Psoas muscle (tissue), 7 donors: ENCODE measurements at regions not wholly inside any gene's neighbourhood (a gene's known extent, or its start where the extent isn't known, plus 50 kb on each side); places are given as distances from the start of the nearest gene placed in this dataset.

ENCODE experiments used
- ATAC-seq, 4 donors: fragments of 200-7000 bp; cut with Tn5 transposase; one replicate each; pipeline ENCODE4 v1.9.1; 2020; ENCODE audit warnings: moderate library complexity in 3 of 4, mild to moderate bottlenecking in 2 of 4
- DNase-seq, 2 donors: peaks; one replicate each; pipeline ENCODE4 v3.0.0-alpha.2; 2020
- H3K27ac ChIP-seq: fragments of 200-600 bp; one replicate; pipeline ENCODE4 v1.8.0; 2022
- H3K27me3 ChIP-seq, 3 donors: fragments of 200-600 bp in 1 of 3; one replicate each; pipeline versions ENCODE4 v1.6.1 to v1.8.0; 2013 to 2022; ENCODE audit warnings: low read length in 2 of 3, mild to moderate bottlenecking in 2 of 3, moderate library complexity in 1 of 3; ENCODE audit not compliant: insufficient read depth in 3 of 3
- H3K36me3 ChIP-seq, 2 donors: fragments of 200-600 bp in 1 of 2; one replicate each; pipeline versions ENCODE4 v1.6.1 to v1.8.0; 2013 to 2022; ENCODE audit warnings: low read depth in 1 of 2, mild to moderate bottlenecking in 1 of 2, moderate library complexity in 1 of 2; ENCODE audit not compliant: insufficient read depth in 1 of 2
- H3K4me1 ChIP-seq: fragments of 200-600 bp; one replicate; pipeline ENCODE4 v1.8.0; 2022
- H3K4me3 ChIP-seq: fragments of 200-600 bp; one replicate; pipeline ENCODE4 v1.8.0; 2022; ENCODE audit warnings: mild to moderate bottlenecking
- H3K9me3 ChIP-seq: fragments of 200-600 bp; one replicate; pipeline ENCODE4 v1.8.0; 2022
- WGBS, 3 donors: extraction: QIAGEN DNeasy Blood & Tissue Kit; methylation state at CpG; one replicate each; pipeline versions ENCODE4 v1.1.6 to v1.1.7; 2013; 5-methylcytosine and 5-hydroxymethylcytosine counted together
- intact Hi-C, 2 donors: fragments of 100-400 bp; cut with DNase I; formaldehyde crosslinking; loops; one replicate each; pipeline versions ENCODE4 v1.11.0 to v1.14.2; 2022
- TF ChIP-seq, protein P1 (sequence below): fragments of 200-600 bp; IDR thresholded peaks from one replicate; pipeline ENCODE4 v1.8.0; 2022; ENCODE audit warnings: antibody characterized with exemption
- donor health status: healthy with polysubstance abuse.
- donor health status: DM: no; HTN: no; CAD: no; lungs with moderate emphysema.
- donor health status: Bipolar disorder and iron deficiency.
- donor health status: healthy.
- donor health status: DM: yes; HTN: yes; CAD: no.
- donor health status: DM: no; HTN: no; CAD: no.
- donor health status: DM: yes; HTN: yes; CAD: no.

DNA sequence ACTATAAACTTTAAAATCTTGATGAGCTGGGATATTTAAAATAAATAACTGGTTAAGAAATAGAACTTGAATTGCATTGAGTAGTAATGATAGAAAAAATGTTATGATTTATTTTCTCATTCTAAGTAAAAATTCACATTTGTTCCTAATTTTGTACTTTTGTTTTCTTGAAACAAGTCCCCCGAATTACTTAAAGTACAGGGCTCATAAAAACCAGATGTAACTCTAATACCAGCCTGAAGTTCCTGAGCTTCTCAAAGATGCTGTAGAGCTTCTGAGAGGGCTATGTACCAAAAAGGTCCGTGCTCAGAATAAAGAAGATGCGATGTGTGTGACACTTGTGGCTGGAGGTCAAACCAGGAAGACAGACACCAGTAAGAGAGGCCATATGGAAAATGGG is 116.1 kb upstream of the TACR1 start:
- WGBS, 3 donors = 70 to 90% (median 84%) methylated on average over 3 of the region's 3 CpGs
- intact Hi-C loops = no loop called here
- no peak for ATAC-seq

DNA sequence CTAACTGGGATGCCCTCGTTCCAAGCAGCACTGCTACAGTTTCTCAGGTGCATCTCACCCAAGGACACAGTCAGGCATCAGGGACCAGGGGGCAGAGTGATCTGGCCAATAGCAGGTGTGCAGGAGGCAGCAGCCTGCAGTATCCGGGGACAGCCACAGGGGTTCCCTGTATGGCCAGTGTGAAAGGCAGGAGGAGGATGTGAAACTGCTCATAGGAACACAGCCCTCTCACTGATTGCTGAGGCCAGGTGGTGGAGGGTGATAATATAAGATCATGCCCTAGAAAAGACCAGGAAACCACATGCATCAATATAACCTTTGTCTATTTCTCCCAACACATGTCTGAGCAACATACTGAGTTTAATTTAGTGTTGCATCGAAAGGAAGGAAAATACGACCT is 112.7 kb upstream of the TACR1 start:
- H3K27ac ChIP-seq = no peak overlapping the region
- WGBS, 3 donors = 45 to 53% (median 53%) methylated on average over 4 of the region's 4 CpGs
- intact Hi-C loops = no loop called here
- no peak overlapping the region for H3K4me3 ChIP-seq
- TF ChIP-seq, protein P1, sequence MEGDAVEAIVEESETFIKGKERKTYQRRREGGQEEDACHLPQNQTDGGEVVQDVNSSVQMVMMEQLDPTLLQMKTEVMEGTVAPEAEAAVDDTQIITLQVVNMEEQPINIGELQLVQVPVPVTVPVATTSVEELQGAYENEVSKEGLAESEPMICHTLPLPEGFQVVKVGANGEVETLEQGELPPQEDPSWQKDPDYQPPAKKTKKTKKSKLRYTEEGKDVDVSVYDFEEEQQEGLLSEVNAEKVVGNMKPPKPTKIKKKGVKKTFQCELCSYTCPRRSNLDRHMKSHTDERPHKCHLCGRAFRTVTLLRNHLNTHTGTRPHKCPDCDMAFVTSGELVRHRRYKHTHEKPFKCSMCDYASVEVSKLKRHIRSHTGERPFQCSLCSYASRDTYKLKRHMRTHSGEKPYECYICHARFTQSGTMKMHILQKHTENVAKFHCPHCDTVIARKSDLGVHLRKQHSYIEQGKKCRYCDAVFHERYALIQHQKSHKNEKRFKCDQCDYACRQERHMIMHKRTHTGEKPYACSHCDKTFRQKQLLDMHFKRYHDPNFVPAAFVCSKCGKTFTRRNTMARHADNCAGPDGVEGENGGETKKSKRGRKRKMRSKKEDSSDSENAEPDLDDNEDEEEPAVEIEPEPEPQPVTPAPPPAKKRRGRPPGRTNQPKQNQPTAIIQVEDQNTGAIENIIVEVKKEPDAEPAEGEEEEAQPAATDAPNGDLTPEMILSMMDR = no peak
- no peaks in the 10 kb centered on the region for H3K27me3 ChIP-seq
- peak in 1 of 4 donors; percentile 48 for ATAC-seq
- H3K36me3 ChIP-seq = no peaks in the 10 kb centered on the region
- H3K4me1 ChIP-seq = no peaks in the 10 kb centered on the region
- no peak for DNase-seq
- no peaks in the 10 kb centered on the region for H3K9me3 ChIP-seq

More for the DNA sequence above, 116.1 kb upstream of the TACR1 start:
- Histone ChIP-seq H3K36me3 (no peaks in the 10 kb centered on the region), H3K4me3 (no peak overlapping the region), H3K9me3 (no peaks in the 10 kb centered on the region), H3K4me1 (peaks cover 3% of the 10 kb centered on the region), H3K27ac (no peak overlapping the region), H3K27me3 (no peaks in the 10 kb centered on the region)
- DNase-seq = no peak
- TF ChIP-seq, protein P1 = no peak

DNA sequence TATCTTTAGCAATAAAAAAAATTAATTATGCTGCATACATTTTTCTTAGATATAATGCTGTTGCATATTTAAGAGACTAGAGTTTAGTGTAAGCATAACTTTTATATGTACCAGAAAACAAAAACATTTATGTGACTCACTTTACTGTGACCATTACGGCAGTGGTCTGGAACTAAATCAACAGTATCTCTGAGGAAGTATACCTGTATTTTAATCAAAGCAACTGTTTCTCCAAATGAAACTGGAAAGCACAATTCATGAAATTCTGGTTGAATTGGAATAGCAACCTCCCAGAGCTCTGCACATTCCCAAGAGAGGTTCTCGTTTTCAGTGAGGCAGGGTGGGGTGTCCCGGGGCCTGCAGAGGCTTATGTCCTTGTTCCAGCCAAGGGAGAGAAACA is 112.2 kb upstream of the TACR1 start:
- H3K27me3 ChIP-seq = no peaks in the 10 kb centered on the region
- WGBS, 3 donors = 56 to 69% (median 63%) methylated on average over 3 of the region's 3 CpGs
- no peak for ATAC-seq

DNA sequence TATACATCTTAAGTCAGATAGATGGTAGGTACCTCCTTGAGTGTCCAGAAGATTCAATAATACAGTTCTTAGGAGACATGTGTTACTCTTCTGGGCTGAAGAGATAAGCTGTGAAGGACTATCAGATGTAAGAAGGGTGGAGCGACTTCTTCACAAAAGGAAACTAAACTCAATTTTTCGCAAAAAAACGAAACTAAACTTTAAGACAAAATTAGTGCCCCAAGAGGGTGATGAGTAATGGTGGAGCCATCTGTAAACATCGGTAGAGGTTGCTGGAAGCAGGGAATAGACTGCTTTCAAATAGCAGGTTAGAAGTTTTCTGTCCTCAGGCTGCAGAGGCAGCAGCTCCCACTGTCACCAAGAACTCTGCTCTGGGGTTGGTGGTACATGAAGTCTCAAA is 111.6 kb upstream of the TACR1 start:
- no peaks in the 10 kb centered on the region for H3K4me1 ChIP-seq
- 78 to 84% (median 79%) methylated on average over 4 of the region's 4 CpGs for WGBS, 3 donors
- intact Hi-C loops = no loop called here
- no peak overlapping the region for H3K27ac ChIP-seq
- ATAC-seq (no peak), DNase-seq (no peak)
- TF ChIP-seq, protein P1 = no peak
- H3K27me3 ChIP-seq = no peaks in the 10 kb centered on the region
- no peak overlapping the region for H3K4me3 ChIP-seq
- no peaks in the 10 kb centered on the region for H3K36me3 ChIP-seq
- H3K9me3 ChIP-seq = no peaks in the 10 kb centered on the region

More for the DNA sequence above, 112.2 kb upstream of the TACR1 start:
- Histone ChIP-seq H3K9me3 (no peaks in the 10 kb centered on the region), H3K36me3 (no peaks in the 10 kb centered on the region), H3K4me1 (no peaks in the 10 kb centered on the region), H3K27ac (no peak overlapping the region), H3K4me3 (no peak overlapping the region)
- intact Hi-C loops = no loop called here
- TF ChIP-seq, protein P1 = no peak
- DNase-seq = no peak
